Mesenchymal stem cell (in vitro differentiated cells and primary cell): ENCODE measurements at regions not wholly inside any gene's neighbourhood (a gene's known extent, or its start where the extent isn't known, plus 50 kb on each side); places are given as distances from the start of the nearest gene placed in this dataset.

Source experiments
- DNase-seq: peaks from one replicate; pipeline ENCODE4 v3.0.0-alpha.2; 2013
- H2AFZ ChIP-seq: one replicate; pipeline ENCODE4 v1.6.1; 2013; ENCODE audit warnings: low read depth, mild to moderate bottlenecking, control low read depth, inconsistent platforms, low read length, moderate library complexity
- H2AK5ac ChIP-seq: 2 replicates; pipeline ENCODE4 v1.6.1; 2013; ENCODE audit warnings: low read length, moderate library complexity, mild to moderate bottlenecking, inconsistent platforms; ENCODE audit not compliant: severe bottlenecking
- H2BK120ac ChIP-seq: one replicate; pipeline ENCODE4 v1.6.1; 2013; ENCODE audit warnings: low read depth, mild to moderate bottlenecking, inconsistent platforms, low read length, moderate library complexity
- H2BK12ac ChIP-seq, 2 experiments: one replicate each; pipeline ENCODE4 v1.6.1; 2013; ENCODE audit warnings: inconsistent platforms in 2 of 2, low read length in 2 of 2, mild to moderate bottlenecking in 2 of 2, moderate library complexity in 2 of 2, control low read depth in 1 of 2
- H2BK15ac ChIP-seq: one replicate; pipeline ENCODE4 v1.6.1; 2013; ENCODE audit warnings: mild to moderate bottlenecking, low read depth, inconsistent platforms; ENCODE audit not compliant: poor library complexity, severe bottlenecking
- H2BK5ac ChIP-seq: 2 replicates; pipeline ENCODE4 v1.6.1; 2013; ENCODE audit warnings: low read depth, mild to moderate bottlenecking, low read length, control low read depth, inconsistent platforms; ENCODE audit not compliant: poor library complexity, severe bottlenecking
- H3K14ac ChIP-seq, 2 experiments: one replicate each; pipeline ENCODE4 v1.6.1; 2013; ENCODE audit warnings: inconsistent platforms in 2 of 2, low read length in 2 of 2, control low read depth in 1 of 2, mild to moderate bottlenecking in 1 of 2, moderate library complexity in 1 of 2
- H3K18ac ChIP-seq, 2 experiments: one replicate each; pipeline ENCODE4 v1.6.1; 2013; ENCODE audit warnings: inconsistent platforms in 2 of 2, low read length in 2 of 2, control low read depth in 1 of 2, low read depth in 1 of 2, mild to moderate bottlenecking in 1 of 2
- H3K23ac ChIP-seq, 2 experiments: one replicate each; pipeline ENCODE4 v1.6.1; 2013; ENCODE audit warnings: inconsistent platforms in 2 of 2, low read length in 2 of 2, mild to moderate bottlenecking in 2 of 2, moderate library complexity in 2 of 2, control low read depth in 1 of 2
- H3K27ac ChIP-seq: 2 replicates; pipeline ENCODE4 v1.5.1; 2013; ENCODE audit warnings: mild to moderate bottlenecking, moderate library complexity, low read length, control low read depth, inconsistent platforms; ENCODE audit not compliant: poor library complexity, severe bottlenecking
- H3K27me3 ChIP-seq, 2 experiments: 2 replicates each; pipeline versions ENCODE4 v1.6.1 to v1.7.0; 2013; ENCODE audit warnings: low read length in 2 of 2, mild to moderate bottlenecking in 2 of 2, moderate library complexity in 2 of 2, control low read depth in 1 of 2, inconsistent platforms in 1 of 2; ENCODE audit not compliant: control insufficient read depth in 1 of 2, insufficient read depth in 1 of 2
- H3K36me3 ChIP-seq, 2 experiments: 2 replicates each; pipeline versions ENCODE4 v1.6.1 to v1.7.0; 2013; ENCODE audit warnings: low read length in 2 of 2, control low read depth in 1 of 2, inconsistent platforms in 1 of 2, low read depth in 1 of 2, mild to moderate bottlenecking in 1 of 2; ENCODE audit not compliant: insufficient read depth in 2 of 2, control insufficient read depth in 1 of 2
- H3K4ac ChIP-seq, 2 experiments: one replicate each; pipeline ENCODE4 v1.6.1; 2013; ENCODE audit warnings: inconsistent platforms in 2 of 2, low read length in 2 of 2, mild to moderate bottlenecking in 2 of 2, moderate library complexity in 2 of 2, control low read depth in 1 of 2, low read depth in 1 of 2
- H3K4me1 ChIP-seq: 2 replicates; pipeline ENCODE4 v1.6.1; 2013; ENCODE audit warnings: low read depth, low read length, control low read depth; ENCODE audit not compliant: control insufficient read depth, insufficient read depth
- H3K4me2 ChIP-seq: 2 replicates; pipeline ENCODE4 v1.6.1; 2013; ENCODE audit warnings: low read length, mild to moderate bottlenecking, inconsistent platforms; ENCODE audit not compliant: poor library complexity, severe bottlenecking
- H3K4me3 ChIP-seq, 2 experiments: 2 replicates each; pipeline versions ENCODE4 v1.5.1 to v1.7.0; 2013; ENCODE audit warnings: low read length in 2 of 2, mild to moderate bottlenecking in 2 of 2, control low read depth in 1 of 2, low read depth in 1 of 2; ENCODE audit not compliant: insufficient read depth in 1 of 2
- H3K79me1 ChIP-seq: replicated peaks from 2 replicates; pipeline ENCODE4 v1.6.1; 2013; ENCODE audit warnings: mild to moderate bottlenecking, control low read depth, low read length, inconsistent platforms; ENCODE audit not compliant: poor library complexity, severe bottlenecking
- H3K9ac ChIP-seq: 2 replicates; pipeline ENCODE4 v1.7.0; 2013; ENCODE audit warnings: mild to moderate bottlenecking, low read length, moderate library complexity
- H3K9me3 ChIP-seq: 2 replicates; pipeline ENCODE4 v1.7.0; 2013; ENCODE audit warnings: mild to moderate bottlenecking, low read length; ENCODE audit not compliant: control insufficient read depth
- H4K8ac ChIP-seq: one replicate; pipeline ENCODE4 v1.6.1; 2013; ENCODE audit warnings: inconsistent platforms, mild to moderate bottlenecking, low read length, moderate library complexity
- H4K91ac ChIP-seq: one replicate; pipeline ENCODE4 v1.6.1; 2013; ENCODE audit warnings: mild to moderate bottlenecking, low read length, inconsistent platforms
- WGBS: methylation state at CpG from one replicate; pipeline ENCODE4 v1.1.7; 2013; ENCODE audit warnings: mixed read lengths; 5-methylcytosine and 5-hydroxymethylcytosine counted together

DNA sequence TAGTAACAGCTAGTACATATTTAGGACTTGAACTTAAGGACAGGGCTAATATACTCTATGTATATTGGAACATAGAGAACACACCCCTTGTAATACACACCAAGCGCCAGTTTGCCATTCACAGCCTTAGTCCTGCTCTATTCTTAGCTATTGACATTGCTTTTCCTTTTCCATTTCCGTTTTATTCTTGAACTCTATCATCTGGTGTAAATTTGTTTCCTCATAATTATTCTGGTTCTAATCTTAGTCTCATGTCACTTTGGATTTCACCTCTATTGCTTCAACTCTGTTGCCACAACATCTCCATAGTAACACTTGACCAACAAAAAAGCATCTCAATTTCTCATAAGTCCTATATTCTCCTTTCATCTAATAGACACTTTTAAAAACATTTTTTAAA, 225.7 kb downstream of the PHLDA1 start:
- Histone ChIP-seq H4K8ac (no peak overlapping the region), H2AFZ (no peak overlapping the region), H3K9ac (no peak overlapping the region), H3K4me3 (no peak overlapping the region), H3K79me1 (no peaks in the 10 kb centered on the region), H4K91ac (no peak overlapping the region), H3K27ac (no peak overlapping the region), H3K14ac (no peak overlapping the region), H2BK120ac (no peak overlapping the region), H3K36me3 (no peaks in the 10 kb centered on the region), H3K23ac (no peak overlapping the region), H3K9me3 (no peaks in the 10 kb centered on the region), H3K4me1 (no peaks in the 10 kb centered on the region), H2BK12ac (no peak overlapping the region), H3K4ac (no peak overlapping the region), H3K4me2 (no peak overlapping the region), H3K18ac (no peak overlapping the region), H3K27me3 (no peaks in the 10 kb centered on the region), H2BK15ac (no peak overlapping the region), H2BK5ac (no peak overlapping the region), H2AK5ac (no peak overlapping the region)
- DNase-seq: no peak
- WGBS: 95% methylated on average over 2 of the region's 2 CpGs

DNA sequence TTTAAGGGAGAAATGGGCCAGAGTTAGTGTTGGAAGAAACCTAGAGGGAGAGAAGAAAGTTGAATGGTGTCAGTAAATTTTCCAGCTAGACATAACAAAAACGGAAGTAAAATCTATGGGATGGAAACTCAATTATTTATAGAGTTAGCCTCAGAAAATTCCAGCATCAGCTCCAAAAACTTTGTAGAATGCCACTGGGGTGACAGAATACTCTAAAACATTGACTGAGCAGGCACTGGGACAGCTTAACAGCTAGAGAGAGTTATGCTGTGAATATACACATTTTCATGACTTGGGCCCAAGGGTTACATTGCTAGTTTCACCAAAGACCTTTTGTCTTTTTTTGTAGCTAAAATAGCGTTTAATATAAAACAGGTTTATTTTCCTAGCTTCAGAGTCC, 226.3 kb downstream of the PHLDA1 start:
- Histone ChIP-seq H2BK5ac (no peak overlapping the region), H3K9me3 (no peaks in the 10 kb centered on the region), H3K36me3 (no peaks in the 10 kb centered on the region), H3K18ac (no peak overlapping the region), H2BK120ac (no peak overlapping the region), H3K4me2 (no peak overlapping the region), H2BK12ac (no peak overlapping the region), H3K9ac (no peak overlapping the region), H3K14ac (no peak overlapping the region), H3K79me1 (no peaks in the 10 kb centered on the region), H2AFZ (no peak overlapping the region), H3K23ac (no peak overlapping the region), H3K4me3 (no peak overlapping the region), H3K27ac (no peak overlapping the region), H3K4ac (no peak overlapping the region), H2AK5ac (no peak overlapping the region), H4K8ac (no peak overlapping the region), H3K27me3 (no peaks in the 10 kb centered on the region), H4K91ac (no peak overlapping the region), H3K4me1 (no peaks in the 10 kb centered on the region), H2BK15ac (no peak overlapping the region)
- DNase-seq: no peak
- WGBS: no CpG with 5 or more reads among the region's 2 CpGs

DNA sequence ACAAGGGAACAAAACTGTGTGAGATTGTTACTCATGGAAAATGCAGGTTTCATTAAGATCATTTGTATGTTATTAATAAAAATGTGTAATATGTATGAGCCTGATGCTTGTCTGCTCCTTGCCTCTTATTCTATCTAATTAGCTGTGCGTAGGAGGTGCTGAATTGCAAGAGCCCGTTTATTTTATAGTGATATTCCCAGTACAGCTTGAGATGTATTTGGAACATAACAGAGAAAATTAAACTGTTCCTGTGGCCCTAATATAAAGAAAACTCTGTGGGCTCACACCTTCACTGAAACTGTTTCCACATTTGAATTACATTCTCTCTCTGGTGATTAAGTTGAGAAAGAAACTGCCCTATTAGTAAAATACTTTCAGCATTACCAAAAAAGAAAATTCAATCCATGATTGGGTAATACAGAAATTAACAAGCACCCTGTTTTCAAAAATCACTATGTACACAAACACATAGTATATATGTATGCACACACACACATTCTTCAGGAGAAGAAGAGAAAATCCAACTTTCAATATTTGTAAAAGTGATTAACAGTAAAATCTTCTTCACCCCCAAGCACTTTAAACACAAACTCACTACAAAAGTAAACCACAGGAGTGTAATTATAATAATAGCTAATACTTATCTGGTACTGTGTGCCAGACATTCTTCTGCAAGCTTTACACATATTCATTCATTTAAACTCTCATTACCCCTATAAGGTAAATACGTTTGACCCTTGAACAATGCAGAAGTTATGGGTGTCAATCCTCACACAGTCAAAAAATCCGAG, 233.2 kb downstream of the PHLDA1 start:
- Histone ChIP-seq H3K23ac (no peak overlapping the region), H3K18ac (no peak overlapping the region), H3K79me1 (no peaks in the 10 kb centered on the region), H3K14ac (no peak overlapping the region), H2BK15ac (no peak overlapping the region), H3K4me2 (no peak overlapping the region), H3K9me3 (no peaks in the 10 kb centered on the region), H4K91ac (no peak overlapping the region), H3K4me1 (no peaks in the 10 kb centered on the region), H3K4me3 (no peak overlapping the region), H2BK5ac (no peak overlapping the region), H3K9ac (peak overlapping the region; percentile 43), H2AFZ (no peak overlapping the region), H3K27ac (no peak overlapping the region), H2BK12ac (no peak overlapping the region), H4K8ac (no peak overlapping the region), H2AK5ac (no peak overlapping the region), H3K27me3 (no peaks in the 10 kb centered on the region), H3K36me3 (no peaks in the 10 kb centered on the region), H2BK120ac (no peak overlapping the region), H3K4ac (no peak overlapping the region)
- WGBS: 87% methylated on average over 1 of the region's 4 CpGs
- DNase-seq: no peak

DNA sequence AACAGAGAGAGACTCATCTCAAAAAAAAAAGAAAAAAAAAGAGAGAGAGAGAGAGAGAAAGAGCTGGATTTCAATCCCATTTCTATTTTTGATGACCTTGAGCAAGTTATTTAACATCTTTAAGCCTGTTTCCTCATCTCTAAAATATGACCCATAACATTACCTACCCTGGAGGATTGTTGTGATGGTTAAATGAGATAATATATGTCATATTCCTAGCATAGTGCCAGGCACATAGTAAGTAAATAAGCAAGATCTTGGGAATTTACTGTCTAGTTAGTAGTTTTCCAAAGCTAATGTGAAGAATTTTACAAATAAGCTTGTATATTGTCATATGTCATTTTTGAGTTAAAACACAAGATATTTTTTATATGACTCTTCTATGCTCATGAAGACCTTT, 236.5 kb downstream of the PHLDA1 start:
- H3K18ac ChIP-seq: no peak overlapping the region
- no peak overlapping the region for H3K9ac ChIP-seq
- H3K4ac ChIP-seq: no peak overlapping the region
- no peaks in the 10 kb centered on the region for H3K4me1 ChIP-seq
- no peak overlapping the region for H3K27ac ChIP-seq
- H2BK5ac ChIP-seq: no peak overlapping the region
- H3K4me3 ChIP-seq: no peak overlapping the region
- H2BK15ac ChIP-seq: no peak overlapping the region
- H3K27me3 ChIP-seq: no peaks in the 10 kb centered on the region
- H3K23ac ChIP-seq: no peak overlapping the region
- no peaks in the 10 kb centered on the region for H3K79me1 ChIP-seq
- H2AFZ ChIP-seq: no peak overlapping the region
- H4K91ac ChIP-seq: no peak overlapping the region
- H4K8ac ChIP-seq: no peak overlapping the region
- no peaks in the 10 kb centered on the region for H3K36me3 ChIP-seq
- H2BK12ac ChIP-seq: no peak overlapping the region
- H2AK5ac ChIP-seq: no peak overlapping the region
- no peak overlapping the region for H3K4me2 ChIP-seq
- no peak overlapping the region for H2BK120ac ChIP-seq
- DNase-seq: no peak
- H3K9me3 ChIP-seq: no peaks in the 10 kb centered on the region
- H3K14ac ChIP-seq: no peak overlapping the region
